ENCODE measurements at regions not wholly inside any gene's neighbourhood (a gene's known extent, or its start where the extent isn't known, plus 50 kb on each side); places are given as distances from the start of the nearest gene placed in this dataset.

DNA sequence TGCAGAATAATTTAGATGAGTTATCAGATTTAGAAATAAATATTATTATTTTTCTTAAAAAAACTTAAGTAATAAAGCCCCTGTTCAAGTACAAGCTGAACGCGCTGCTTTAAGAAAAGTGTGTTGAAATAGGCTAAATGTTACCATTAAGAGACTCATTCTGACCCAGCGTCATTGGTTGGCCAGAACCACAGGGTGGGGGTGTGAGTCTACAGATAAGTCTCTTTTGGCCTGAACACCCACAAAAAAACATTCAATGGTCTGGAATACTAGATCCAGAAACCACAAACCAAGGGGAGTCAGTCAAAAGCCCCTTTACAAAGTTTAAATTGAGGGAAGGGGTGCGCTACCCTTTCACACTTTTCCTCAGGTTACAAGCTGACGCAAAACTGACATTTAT is 776.1 kb downstream of the KCNJ2 start:
- H4K8ac ChIP-seq (ENCODE audit: extremely low read depth, insufficient read depth, low read length), result no peak overlapping the region
- ChIA-PET POLR2A (ENCODE audit: partially characterized antibody) (interaction anchor here (0.9 kb wide), 1 partner anchor 1631 kb away, joined by 3 read pairs; no protein-coding TSS in a partner anchor), CTCF (ENCODE audit: partially characterized antibody) (interaction anchor here (0.5 to 2.2 kb wide), 11 partner anchors 10 to 516 kb away, joined by 3 to 12 read pairs (median 4); no protein-coding TSS in a partner anchor)
- H3K4me3 ChIP-seq (ENCODE audit: extremely low read depth in 1 of 4, insufficient read depth in 2 of 4, low read depth in 3 of 4, low read length in 4 of 4), result no peak overlapping the region
- H2BK120ac ChIP-seq (replicated peaks; ENCODE audit: low read depth, low read length), result no peak overlapping the region
- H2BK5ac ChIP-seq (ENCODE audit: low read depth, low read length), result no peak overlapping the region
- no peak for DNase-seq (ENCODE audit: low read depth in 1 of 2, low spot score in 2 of 2)
- H3K4me2 ChIP-seq (ENCODE audit: insufficient read depth in 1 of 2, low read depth in 2 of 2, low read length in 2 of 2), result no peak overlapping the region
- no peak overlapping the region for H3K14ac ChIP-seq (ENCODE audit: insufficient read length)
- no peak overlapping the region for H3K9ac ChIP-seq (replicated peaks in 1 of 4; ENCODE audit: extremely low read depth in 1 of 4, low read depth in 3 of 4, low read length in 3 of 4)
- H4K20me1 ChIP-seq (replicated peaks in 1 of 2; ENCODE audit: control insufficient read depth in 1 of 2, insufficient read depth in 2 of 2, low read length in 2 of 2), result no peaks in the 10 kb centered on the region
- H2BK12ac ChIP-seq (ENCODE audit: low read depth, low read length), result no peak overlapping the region
- no peaks in the 10 kb centered on the region; the same call in 1 of the 2 replicates for H3K23me2 ChIP-seq (ENCODE audit: low read depth, low read length)
- no peak overlapping the region for H4K5ac ChIP-seq (ENCODE audit: insufficient read length, low read depth, low read length)
- H3K27ac ChIP-seq (ENCODE audit: low read depth, low read length), result no peak overlapping the region
- H4K91ac ChIP-seq (replicated peaks; ENCODE audit: insufficient read length, low read length), result no peak overlapping the region
- no peak overlapping the region for H3K18ac ChIP-seq (ENCODE audit: extremely low read depth, low read length)
- H3K27me3 ChIP-seq (replicated peaks in 1 of 4; ENCODE audit: control insufficient read depth in 3 of 4, extremely low read depth in 1 of 4, insufficient read depth in 3 of 4, low read length in 3 of 4), result no peaks in the 10 kb centered on the region
- no peaks in the 10 kb centered on the region for H3K79me2 ChIP-seq (ENCODE audit: control insufficient read depth in 1 of 2, insufficient read depth in 2 of 2, low read length in 2 of 2)
- no peaks in the 10 kb centered on the region for H3K36me3 ChIP-seq (ENCODE audit: control insufficient read depth in 2 of 4, insufficient read depth in 4 of 4, low read length in 3 of 4)
- H2BK20ac ChIP-seq (ENCODE audit: low read length), result no peak overlapping the region
- H3K4ac ChIP-seq (replicated peaks; ENCODE audit: insufficient read length, low read depth, low read length), result no peak overlapping the region
- H2AK5ac ChIP-seq (ENCODE audit: low read depth, low read length), result no peak overlapping the region
- H3K79me1 ChIP-seq (ENCODE audit: low read depth, low read length), result no peaks in the 10 kb centered on the region
- peaks cover 0 to 7% (median 1%) of the 10 kb centered on the region in 4 experiments; a peak in 2 of 7 replicates for H3K4me1 ChIP-seq (replicated peaks in 1 of 4; ENCODE audit: control insufficient read depth in 3 of 4, insufficient read depth in 4 of 4, low read length in 3 of 4)
- no peaks in the 10 kb centered on the region for H3K9me3 ChIP-seq (ENCODE audit: insufficient read depth in 2 of 2, low read depth in 1 of 2, low read length in 1 of 2)
- H3K56ac ChIP-seq (replicated peaks; ENCODE audit: insufficient read length, low read depth, low read length), result no peak overlapping the region
- 88% methylated on average over 5 of the region's 5 CpGs; no CpG with 5 or more reads in 1 of the 2 experiments for WGBS, 2 experiments (ENCODE audit: extremely low coverage in 1 of 2, insufficient coverage in 1 of 2, insufficient read length in 1 of 2, insufficient replicate concordance in 2 of 2, low coverage in 1 of 2, low lambda C conversion rate in 2 of 2, missing lambda C conversion rate in 1 of 2)
- no peak overlapping the region for H3K23ac ChIP-seq (ENCODE audit: insufficient read length)
- H2AFZ ChIP-seq (ENCODE audit: low read length), result peak overlapping the region; percentile 49; the same call in 1 of the 2 replicates
- no peak overlapping the region for H2BK15ac ChIP-seq (ENCODE audit: low read length)
- peak; percentile 7 for FAIRE-seq
- no peak for TF ChIP-seq CHD2 (IDR thresholded peaks at IDR 0.05; ENCODE audit: low read length)
- no peak for TF ChIP-seq RNF2 (IDR thresholded peaks at IDR 0.05; ENCODE audit: borderline replicate concordance, low read depth, low read length, missing control alignments, poor library complexity, severe bottlenecking)
- TF ChIP-seq, protein P1, sequence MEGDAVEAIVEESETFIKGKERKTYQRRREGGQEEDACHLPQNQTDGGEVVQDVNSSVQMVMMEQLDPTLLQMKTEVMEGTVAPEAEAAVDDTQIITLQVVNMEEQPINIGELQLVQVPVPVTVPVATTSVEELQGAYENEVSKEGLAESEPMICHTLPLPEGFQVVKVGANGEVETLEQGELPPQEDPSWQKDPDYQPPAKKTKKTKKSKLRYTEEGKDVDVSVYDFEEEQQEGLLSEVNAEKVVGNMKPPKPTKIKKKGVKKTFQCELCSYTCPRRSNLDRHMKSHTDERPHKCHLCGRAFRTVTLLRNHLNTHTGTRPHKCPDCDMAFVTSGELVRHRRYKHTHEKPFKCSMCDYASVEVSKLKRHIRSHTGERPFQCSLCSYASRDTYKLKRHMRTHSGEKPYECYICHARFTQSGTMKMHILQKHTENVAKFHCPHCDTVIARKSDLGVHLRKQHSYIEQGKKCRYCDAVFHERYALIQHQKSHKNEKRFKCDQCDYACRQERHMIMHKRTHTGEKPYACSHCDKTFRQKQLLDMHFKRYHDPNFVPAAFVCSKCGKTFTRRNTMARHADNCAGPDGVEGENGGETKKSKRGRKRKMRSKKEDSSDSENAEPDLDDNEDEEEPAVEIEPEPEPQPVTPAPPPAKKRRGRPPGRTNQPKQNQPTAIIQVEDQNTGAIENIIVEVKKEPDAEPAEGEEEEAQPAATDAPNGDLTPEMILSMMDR (IDR thresholded peaks at IDR 0.05; ENCODE audit: control extremely low read depth in 1 of 3, insufficient read depth in 1 of 3, low read depth in 1 of 3, low read length in 3 of 3), result peak; percentile 21 to 53 (median 49)
- TF ChIP-seq SRF (IDR thresholded peaks at IDR 0.05; ENCODE audit: low read depth, low read length), result no peak
- TF ChIP-seq, protein P2, sequence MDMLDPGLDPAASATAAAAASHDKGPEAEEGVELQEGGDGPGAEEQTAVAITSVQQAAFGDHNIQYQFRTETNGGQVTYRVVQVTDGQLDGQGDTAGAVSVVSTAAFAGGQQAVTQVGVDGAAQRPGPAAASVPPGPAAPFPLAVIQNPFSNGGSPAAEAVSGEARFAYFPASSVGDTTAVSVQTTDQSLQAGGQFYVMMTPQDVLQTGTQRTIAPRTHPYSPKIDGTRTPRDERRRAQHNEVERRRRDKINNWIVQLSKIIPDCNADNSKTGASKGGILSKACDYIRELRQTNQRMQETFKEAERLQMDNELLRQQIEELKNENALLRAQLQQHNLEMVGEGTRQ (IDR thresholded peaks at IDR 0.05; ENCODE audit: low read length), result no peak
- TF ChIP-seq BCL11A (IDR thresholded peaks at IDR 0.05; ENCODE audit: low read depth in 2 of 2, low read length in 2 of 2), result no peak
- TF ChIP-seq CBX5 (IDR thresholded peaks at IDR 0.05; ENCODE audit: low read depth, low read length), result no peak
- peak; percentile 75 to 83 for TF ChIP-seq RAD21 (IDR thresholded peaks at IDR 0.05 in 1 of 2, conservative IDR thresholded peaks at IDR 0.05 in 1 of 2; ENCODE audit: low read depth in 2 of 2, low read length in 2 of 2)
- TF ChIP-seq EZH2 (IDR thresholded peaks at IDR 0.05; ENCODE audit: low read depth, low read length, severe bottlenecking), result no peak
